Stimulated activated CD8-positive, alpha-beta memory T cell treated with anti-CD3 and anti-CD28 coated beads, Interleukin-15, amount 100 ng/mL, for 4 hours (primary cell): ENCODE measurements at regions not wholly inside any gene's neighbourhood (a gene's known extent, or its start where the extent isn't known, plus 50 kb on each side); places are given as distances from the start of the nearest gene placed in this dataset.

Source experiments
- DNase-seq, 2 donors: peaks; one replicate each; pipeline ENCODE4 v3.0.0-alpha.2; 2020; ENCODE audit warnings: low read depth in 2 of 2

GRCh38 chr5:96035796-96036195 is 74.1 kb upstream of the ELL2 start:
- DNase-seq: no peak

GRCh38 chr5:96033116-96033515 is 71.5 kb upstream of the ELL2 start:
- no peak for DNase-seq

GRCh38 chr5:96031811-96032261 is 70.2 kb upstream of the ELL2 start:
- DNase-seq: no peak

GRCh38 chr5:96031180-96031579 is 69.5 kb upstream of the ELL2 start:
- DNase-seq: no peak

- no peak for DNase-seq
Measured at GRCh38 chr5:96026406-96027041, 64.9 kb upstream of the ELL2 start.

- no peak for DNase-seq
Measured at GRCh38 chr5:96024683-96025475, 63.2 kb upstream of the ELL2 start.

- DNase-seq: no peak
Measured at GRCh38 chr5:96023518-96023917, 61.9 kb upstream of the ELL2 start.

GRCh38 chr5:96022971-96023370 is 61.3 kb upstream of the ELL2 start:
- DNase-seq: no peak

- DNase-seq: no peak
Measured at GRCh38 chr5:96017951-96018350, 56.3 kb upstream of the ELL2 start.

- DNase-seq: no peak
Measured at GRCh38 chr5:96016216-96016615, 54.6 kb upstream of the ELL2 start.

- no peak for DNase-seq
Measured at GRCh38 chr5:96015709-96016108, 54.1 kb upstream of the ELL2 start.

GRCh38 chr5:96014395-96014794 is 52.7 kb upstream of the ELL2 start:
- no peak for DNase-seq

GRCh38 chr5:96013254-96013653 is 51.6 kb upstream of the ELL2 start:
- DNase-seq: no peak

- DNase-seq: no peak
Measured at GRCh38 chr5:96012399-96012798, 50.7 kb upstream of the ELL2 start.
